ENCODE measurements at regions not wholly inside any gene's neighbourhood (a gene's known extent, or its start where the extent isn't known, plus 50 kb on each side); places are given as distances from the start of the nearest gene placed in this dataset.

GRCh38 chr6:21710908-21711627 lies 117.5 kb downstream of the SOX4 start:
- TF ChIP-seq CTCF (IDR thresholded peaks at IDR 0.05) (no peak), POLR2AphosphoS5 (IDR thresholded peaks at IDR 0.05; ENCODE audit: low read depth, low read length) (no peak), TCF7L2 (IDR thresholded peaks at IDR 0.05; ENCODE audit: low read depth, low read length) (no peak), REST (IDR thresholded peaks at IDR 0.05; ENCODE audit: insufficient read depth in 1 of 2, low read depth in 2 of 2, low read length in 1 of 2) (no peak), SIN3A (IDR thresholded peaks at IDR 0.05; ENCODE audit: borderline replicate concordance, insufficient read depth, low read depth, low read length) (no peak)
